ENCODE measurements at regions not wholly inside any gene's neighbourhood (a gene's known extent, or its start where the extent isn't known, plus 50 kb on each side); places are given as distances from the start of the nearest gene placed in this dataset.

DNA sequence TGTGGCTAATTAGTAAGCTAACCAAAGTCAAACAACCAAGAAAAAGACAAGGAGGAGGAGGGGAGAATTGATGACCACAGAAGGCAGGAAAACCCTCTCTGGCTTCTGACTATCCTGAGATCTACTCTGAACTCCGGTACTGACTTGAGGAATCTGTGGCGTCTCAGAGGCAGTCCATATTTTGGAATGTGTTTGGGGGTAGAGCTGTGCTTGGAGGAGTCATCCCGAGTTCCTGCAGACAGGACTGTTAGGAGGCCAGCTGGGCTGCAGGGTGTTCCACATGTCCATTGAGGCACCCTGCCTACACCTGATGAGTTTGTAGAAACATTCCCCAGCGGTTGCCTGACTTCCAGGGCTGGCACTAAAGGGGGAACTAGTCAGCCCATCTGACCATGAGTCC lies 91.6 kb downstream of the PLCE1 start:
- Mint-ChIP-seq H3K27ac (no peak overlapping the region), H3K27me3 (peaks cover 18% of the 10 kb centered on the region), H3K4me1 (no peaks in the 10 kb centered on the region), H3K9me3 (ENCODE audit: insufficient read depth) (no peaks in the 10 kb centered on the region), H3K4me3 (no peak overlapping the region)
- TF ChIP-seq EZH2 (IDR thresholded peaks at IDR 0.05; ENCODE audit: borderline replicate concordance, insufficient read depth, low read depth, low read length, poor library complexity, severe bottlenecking), result no peak
- TF ChIP-seq, protein P1, sequence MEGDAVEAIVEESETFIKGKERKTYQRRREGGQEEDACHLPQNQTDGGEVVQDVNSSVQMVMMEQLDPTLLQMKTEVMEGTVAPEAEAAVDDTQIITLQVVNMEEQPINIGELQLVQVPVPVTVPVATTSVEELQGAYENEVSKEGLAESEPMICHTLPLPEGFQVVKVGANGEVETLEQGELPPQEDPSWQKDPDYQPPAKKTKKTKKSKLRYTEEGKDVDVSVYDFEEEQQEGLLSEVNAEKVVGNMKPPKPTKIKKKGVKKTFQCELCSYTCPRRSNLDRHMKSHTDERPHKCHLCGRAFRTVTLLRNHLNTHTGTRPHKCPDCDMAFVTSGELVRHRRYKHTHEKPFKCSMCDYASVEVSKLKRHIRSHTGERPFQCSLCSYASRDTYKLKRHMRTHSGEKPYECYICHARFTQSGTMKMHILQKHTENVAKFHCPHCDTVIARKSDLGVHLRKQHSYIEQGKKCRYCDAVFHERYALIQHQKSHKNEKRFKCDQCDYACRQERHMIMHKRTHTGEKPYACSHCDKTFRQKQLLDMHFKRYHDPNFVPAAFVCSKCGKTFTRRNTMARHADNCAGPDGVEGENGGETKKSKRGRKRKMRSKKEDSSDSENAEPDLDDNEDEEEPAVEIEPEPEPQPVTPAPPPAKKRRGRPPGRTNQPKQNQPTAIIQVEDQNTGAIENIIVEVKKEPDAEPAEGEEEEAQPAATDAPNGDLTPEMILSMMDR (IDR thresholded peaks at IDR 0.05), result no peak
- Histone ChIP-seq H3K79me2 (ENCODE audit: control insufficient read depth, insufficient read depth, low read length) (no peaks in the 10 kb centered on the region), H3K36me3 (replicated peaks in 1 of 2; ENCODE audit: control extremely low read depth in 1 of 2, control insufficient read depth in 1 of 2, extremely low read depth in 1 of 2, insufficient read depth in 2 of 2, low read length in 1 of 2) (no peaks in the 10 kb centered on the region), H3K27me3 (replicated peaks in 1 of 4; ENCODE audit: control extremely low read depth in 1 of 4, control insufficient read depth in 3 of 4, insufficient read depth in 4 of 4, low read length in 3 of 4) (peaks cover 0 to 7% (median 0%) of the 10 kb centered on the region in 4 experiments), H3K4me2 (replicated peaks; ENCODE audit: low read depth, low read length, poor library complexity, severe bottlenecking) (no peak overlapping the region), H3K4me3 (ENCODE audit: control extremely low read depth in 1 of 5, extremely low read depth in 1 of 5, insufficient read depth in 1 of 5, low read depth in 2 of 5, low read length in 4 of 5) (no peak overlapping the region), H2AFZ (ENCODE audit: insufficient read depth, low read depth, low read length, poor library complexity, severe bottlenecking) (no peak overlapping the region), H4K20me1 (ENCODE audit: control insufficient read depth, insufficient read depth, low read length, poor library complexity, severe bottlenecking) (no peaks in the 10 kb centered on the region), H3K9me3 (ENCODE audit: control extremely low read depth in 1 of 3, control insufficient read depth in 2 of 3, insufficient read depth in 1 of 3, low read length in 2 of 3) (no peaks in the 10 kb centered on the region), H3K4me1 (ENCODE audit: control insufficient read depth in 2 of 2, insufficient read depth in 2 of 2, low read length in 2 of 2) (no peaks in the 10 kb centered on the region), H3K9ac (ENCODE audit: low read length) (no peak overlapping the region), H3K27ac (ENCODE audit: low read length in 2 of 2) (no peak overlapping the region)
- ChIA-PET CTCF (no interaction called here), POLR2A (no interaction called here)
- no peak for ATAC-seq (ENCODE audit: low read depth)
- no peak for DNase-seq
- intact Hi-C loops (cut with micrococcal nuclease), result no loop called here
- 81% methylated on average over 4 of the region's 4 CpGs for WGBS (ENCODE audit: insufficient coverage)

DNA sequence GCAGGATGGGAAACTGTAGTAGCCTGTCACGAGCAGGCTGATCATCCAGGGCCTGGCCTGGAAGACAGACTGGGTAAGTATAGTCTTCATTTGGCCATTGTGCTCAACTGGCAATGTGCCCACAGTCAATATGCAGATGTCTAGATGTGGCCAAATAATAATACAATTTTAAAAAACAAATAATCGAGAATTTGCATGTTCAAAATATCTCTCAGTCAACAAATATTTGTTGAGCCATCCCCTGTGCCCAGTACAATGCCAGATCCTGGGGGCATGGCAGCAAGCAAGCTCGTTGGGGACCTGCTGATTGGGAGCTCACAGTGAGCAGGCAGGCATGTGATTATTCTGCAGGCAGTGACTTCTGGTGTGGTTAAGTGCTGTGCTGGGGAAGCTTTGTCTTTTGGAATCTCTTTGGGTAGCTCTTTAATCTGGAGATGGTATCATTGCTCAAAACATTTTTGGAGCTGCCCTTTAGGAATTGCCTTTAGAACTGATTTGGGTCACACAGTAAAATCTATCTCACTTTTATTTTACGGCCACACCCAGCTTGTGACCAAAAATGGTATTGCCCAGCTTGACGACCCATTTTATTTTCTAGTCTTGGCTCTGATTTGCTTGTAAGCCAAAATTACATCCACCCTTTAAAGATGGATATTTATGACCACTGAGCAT lies 92.2 kb downstream of the PLCE1 start:
- Mint-ChIP-seq H3K9me3 (ENCODE audit: insufficient read depth) (no peaks in the 10 kb centered on the region), H3K4me3 (no peak overlapping the region), H3K27me3 (peaks cover 20% of the 10 kb centered on the region), H3K4me1 (no peaks in the 10 kb centered on the region), H3K27ac (no peak overlapping the region)
- no peak for ATAC-seq (ENCODE audit: low read depth)
- no peaks in the 10 kb centered on the region for H3K36me3 ChIP-seq (replicated peaks in 1 of 2; ENCODE audit: control extremely low read depth in 1 of 2, control insufficient read depth in 1 of 2, extremely low read depth in 1 of 2, insufficient read depth in 2 of 2, low read length in 1 of 2)
- no peaks in the 10 kb centered on the region for H4K20me1 ChIP-seq (ENCODE audit: control insufficient read depth, insufficient read depth, low read length, poor library complexity, severe bottlenecking)
- H3K4me2 ChIP-seq (replicated peaks; ENCODE audit: low read depth, low read length, poor library complexity, severe bottlenecking), result no peak overlapping the region
- TF ChIP-seq, protein P1 (IDR thresholded peaks at IDR 0.05), result no peak
- no peak for TF ChIP-seq EZH2 (IDR thresholded peaks at IDR 0.05; ENCODE audit: borderline replicate concordance, insufficient read depth, low read depth, low read length, poor library complexity, severe bottlenecking)
- intact Hi-C loops (cut with micrococcal nuclease), result no loop called here
- H3K27me3 ChIP-seq (replicated peaks in 1 of 4; ENCODE audit: control extremely low read depth in 1 of 4, control insufficient read depth in 3 of 4, insufficient read depth in 4 of 4, low read length in 3 of 4), result peaks cover 0 to 7% (median 0%) of the 10 kb centered on the region in 4 experiments
- DNase-seq, result no peak
- H3K4me3 ChIP-seq (ENCODE audit: control extremely low read depth in 1 of 5, extremely low read depth in 1 of 5, insufficient read depth in 1 of 5, low read depth in 2 of 5, low read length in 4 of 5), result no peak overlapping the region
- ChIA-PET POLR2A (no interaction called here), CTCF (no interaction called here)
- no peaks in the 10 kb centered on the region for H3K9me3 ChIP-seq (ENCODE audit: control extremely low read depth in 1 of 3, control insufficient read depth in 2 of 3, insufficient read depth in 1 of 3, low read length in 2 of 3)
- H3K9ac ChIP-seq (ENCODE audit: low read length), result no peak overlapping the region
- no peaks in the 10 kb centered on the region for H3K4me1 ChIP-seq (ENCODE audit: control insufficient read depth in 2 of 2, insufficient read depth in 2 of 2, low read length in 2 of 2)
- no peak overlapping the region for H2AFZ ChIP-seq (ENCODE audit: insufficient read depth, low read depth, low read length, poor library complexity, severe bottlenecking)
- WGBS (ENCODE audit: insufficient coverage), result 74% methylated on average over 3 of the region's 5 CpGs
- H3K27ac ChIP-seq (ENCODE audit: low read length in 2 of 2), result no peak overlapping the region
- no peaks in the 10 kb centered on the region for H3K79me2 ChIP-seq (ENCODE audit: control insufficient read depth, insufficient read depth, low read length)
